Heart right ventricle (tissue), 16 donors: ENCODE measurements at regions not wholly inside any gene's neighbourhood (a gene's known extent, or its start where the extent isn't known, plus 50 kb on each side); places are given as distances from the start of the nearest gene placed in this dataset.
"Not testable (repeated sequence)": the region's sequence is repeated elsewhere in the genome, so short reads cannot be mapped to it uniquely, and the experiment has no call there.

Experiments used
- ATAC-seq, 8 donors: fragments of 200-7000 bp; cut with Tn5 transposase; one replicate each; pipeline ENCODE4 v1.9.1; 2020; ENCODE audit warnings: mild to moderate bottlenecking in 8 of 8, moderate library complexity in 8 of 8, moderate number of reproducible peaks in 1 of 8
- DNase-seq, 2 donors: peaks; one replicate each; pipeline ENCODE4 v3.0.0-alpha.2; 2020
- H3K27ac ChIP-seq, 10 donors: fragments of 200-600 bp; sonication (generic) in 2 of 10; one replicate each; pipeline versions ENCODE4 v1.5.0 to v1.8.0; 2020 to 2022; ENCODE audit warnings: mild to moderate bottlenecking in 3 of 10
- H3K27me3 ChIP-seq, 7 donors: fragments of 200-600 bp; one replicate each; pipeline ENCODE4 v1.8.0; 2021 to 2022; ENCODE audit warnings: mild to moderate bottlenecking in 2 of 7
- H3K36me3 ChIP-seq, 9 donors: fragments of 200-600 bp; sonication (generic) in 1 of 9; one replicate each; pipeline versions ENCODE4 v1.5.0 to v1.8.0; 2020 to 2022; ENCODE audit warnings: mild to moderate bottlenecking in 2 of 9
- H3K4me1 ChIP-seq, 9 donors: fragments of 200-600 bp; sonication (generic) in 1 of 9; one replicate each; pipeline versions ENCODE4 v1.5.0 to v1.8.0; 2020 to 2022; ENCODE audit warnings: mild to moderate bottlenecking in 4 of 9
- H3K4me3 ChIP-seq, 10 donors: fragments of 200-600 bp; sonication (generic) in 2 of 10; one replicate each; pipeline versions ENCODE4 v1.5.0 to v1.8.0; 2020 to 2022; ENCODE audit warnings: mild to moderate bottlenecking in 7 of 10, moderate library complexity in 2 of 10
- H3K9me3 ChIP-seq, 11 donors: fragments of 200-600 bp in 10 of 11; sonication (generic) in 2 of 11; one replicate each; pipeline versions ENCODE4 v1.5.0 to v1.8.0; 2013 to 2022; ENCODE audit warnings: mild to moderate bottlenecking in 2 of 11, control low read depth in 1 of 11, moderate library complexity in 1 of 11
- WGBS, 2 donors: extraction: QIAGEN DNeasy Blood & Tissue Kit; methylation state at CpG; one replicate each; pipeline ENCODE4 v1.1.7; 2013; ENCODE audit warnings: inconsistent platforms in 1 of 2; 5-methylcytosine and 5-hydroxymethylcytosine counted together
- intact Hi-C, 10 donors: fragments of 100-400 bp; cut with DNase I; formaldehyde crosslinking; loops; one replicate each; pipeline versions ENCODE4 v1.11.1 to v1.14.2; 2022
- TF ChIP-seq, protein P1 (sequence below), 9 donors: fragments of 200-600 bp; sonication (generic) in 2 of 9; IDR thresholded peaks; one replicate each; pipeline versions ENCODE4 v1.5.0 to v1.8.0; 2021 to 2022; ENCODE audit warnings: antibody characterized with exemption in 9 of 9, mild to moderate bottlenecking in 5 of 9, moderate library complexity in 1 of 9
- donor health status: Arrhythmogenic right ventricular cardiomyopathy.
- donor health status: ischemic (EF 13 %, LVEDD 7.1; RV severe dilation, severe dysfunction).
- donor health status: healthy with polysubstance abuse.
- donor health status: DM: no; HTN: yes; CAD: no.
- donor health status: DM: no; HTN: no; CAD: no.
- donor health status: ischemic (EF 25% LVEDD 6.9; RV normal size, moderate dysfunction).
- donor health status: ischemic (EF 25% LVEDD 5.7; RV mildly dilated, moderate dysfunction).
- donor health status: healthy.
- donor health status: DM: yes; HTN: yes; CAD: no.
- donor health status: Ischemic cardiomyopathy.
- donor health status: ischemic (EF 35%, LVEDD 5.7; RV mildly dilated, moderate dysfunction).
- donor health status: nonischemic (EF 11% LVEDD 7.7; RV severe dilation, severe dysfunction).
- donor health status: DM: yes; HTN: yes; CAD: no.
- donor health status: PGD.
- donor health status: ischemic (EF 29% LVEDD 5.4; RV normal size, mild dysfunction).
- donor health status: nonischemic (EF 23%, LVEDD 6.1; RV moderate dilation, normal function).

- intact Hi-C loops, DNase-seq, H3K4me3 ChIP-seq, H3K27me3 ChIP-seq, H3K36me3 ChIP-seq, H3K9me3 ChIP-seq: not testable (repeated sequence)
- peaks cover 0 to 19% (median 0%) of the 10 kb centered on the region in 9 donors for H3K4me1 ChIP-seq
- peak in 4 of 8 donors; percentile 35 to 84 (median 52) for ATAC-seq
- WGBS, 2 donors = 77 to 88% methylated on average over 9 to 10 of the region's 10 CpGs
- peak overlapping the region in 4 of 10 donors; percentile 23 to 59 (median 46) for H3K27ac ChIP-seq
Measured at GRCh38 chr2:111480016-111480625, 359.4 kb downstream of the BCL2L11 start.

DNA sequence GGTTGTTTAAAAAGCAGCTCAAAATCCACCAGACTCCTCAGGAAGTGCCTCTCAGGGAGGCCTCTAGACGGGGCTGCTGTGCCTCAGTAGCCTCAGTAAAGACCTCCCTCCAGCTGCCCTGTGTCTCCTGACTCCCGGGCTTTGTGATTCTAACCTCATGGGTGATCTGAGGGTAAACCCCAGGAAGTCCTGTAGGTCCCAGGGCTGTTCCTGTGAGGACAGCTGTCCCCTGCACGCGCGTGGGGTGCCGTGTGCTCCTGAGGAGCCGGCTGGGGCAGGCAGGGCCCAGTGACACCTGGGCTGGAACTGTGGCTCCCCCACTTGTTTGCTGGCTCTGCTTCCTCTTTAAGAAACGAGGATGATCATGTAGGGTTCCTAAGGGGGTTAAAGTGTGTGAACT is 359.9 kb downstream of the BCL2L11 start:
- H3K27me3 ChIP-seq, H3K36me3 ChIP-seq, H3K9me3 ChIP-seq, DNase-seq, intact Hi-C loops, H3K4me3 ChIP-seq: not testable (repeated sequence)
- 65 to 72% methylated on average over 8 of the region's 8 CpGs for WGBS, 2 donors
- Histone ChIP-seq H3K4me1 (peaks cover 0 to 19% (median 0%) of the 10 kb centered on the region in 9 donors), H3K27ac (peak overlapping the region in 5 of 10 donors; percentile 23 to 59 (median 36))
- peak in 7 of 8 donors; percentile 24 to 60 (median 37) for ATAC-seq
- TF ChIP-seq, protein P1, sequence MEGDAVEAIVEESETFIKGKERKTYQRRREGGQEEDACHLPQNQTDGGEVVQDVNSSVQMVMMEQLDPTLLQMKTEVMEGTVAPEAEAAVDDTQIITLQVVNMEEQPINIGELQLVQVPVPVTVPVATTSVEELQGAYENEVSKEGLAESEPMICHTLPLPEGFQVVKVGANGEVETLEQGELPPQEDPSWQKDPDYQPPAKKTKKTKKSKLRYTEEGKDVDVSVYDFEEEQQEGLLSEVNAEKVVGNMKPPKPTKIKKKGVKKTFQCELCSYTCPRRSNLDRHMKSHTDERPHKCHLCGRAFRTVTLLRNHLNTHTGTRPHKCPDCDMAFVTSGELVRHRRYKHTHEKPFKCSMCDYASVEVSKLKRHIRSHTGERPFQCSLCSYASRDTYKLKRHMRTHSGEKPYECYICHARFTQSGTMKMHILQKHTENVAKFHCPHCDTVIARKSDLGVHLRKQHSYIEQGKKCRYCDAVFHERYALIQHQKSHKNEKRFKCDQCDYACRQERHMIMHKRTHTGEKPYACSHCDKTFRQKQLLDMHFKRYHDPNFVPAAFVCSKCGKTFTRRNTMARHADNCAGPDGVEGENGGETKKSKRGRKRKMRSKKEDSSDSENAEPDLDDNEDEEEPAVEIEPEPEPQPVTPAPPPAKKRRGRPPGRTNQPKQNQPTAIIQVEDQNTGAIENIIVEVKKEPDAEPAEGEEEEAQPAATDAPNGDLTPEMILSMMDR (IDR thresholded peaks at IDR 0.05) = peak in 1 of 9 donors; percentile 20

DNA sequence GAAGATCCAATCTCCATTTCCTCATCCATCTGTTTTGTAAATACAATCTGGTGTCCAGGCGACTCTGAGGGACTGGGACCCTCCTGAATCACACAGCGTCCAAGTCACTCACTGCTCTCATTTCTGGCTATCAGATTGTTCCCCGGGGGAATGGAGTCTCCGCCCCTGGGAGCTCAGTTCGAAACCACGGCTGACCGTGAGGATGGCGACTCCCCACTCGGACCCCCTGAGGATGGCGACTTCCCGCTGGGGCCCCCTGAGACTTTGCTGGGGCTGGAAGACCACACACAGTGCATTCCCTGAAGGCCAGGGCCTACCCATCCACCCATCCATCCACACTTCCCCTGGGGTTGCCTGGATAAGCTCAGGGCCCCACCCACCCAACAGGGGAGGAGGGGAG is 360.5 kb downstream of the BCL2L11 start:
- H3K36me3 ChIP-seq, DNase-seq, H3K4me3 ChIP-seq, intact Hi-C loops, H3K27me3 ChIP-seq, H3K9me3 ChIP-seq: not testable (repeated sequence)
- Histone ChIP-seq H3K4me1 (peaks cover 0 to 19% (median 0%) of the 10 kb centered on the region in 9 donors), H3K27ac (peak overlapping the region in 1 of 10 donors; percentile 59)
- peak in 4 of 8 donors; percentile 33 to 50 (median 37) for ATAC-seq
- WGBS, 2 donors = 61 to 62% methylated on average over 9 to 10 of the region's 11 CpGs

DNA sequence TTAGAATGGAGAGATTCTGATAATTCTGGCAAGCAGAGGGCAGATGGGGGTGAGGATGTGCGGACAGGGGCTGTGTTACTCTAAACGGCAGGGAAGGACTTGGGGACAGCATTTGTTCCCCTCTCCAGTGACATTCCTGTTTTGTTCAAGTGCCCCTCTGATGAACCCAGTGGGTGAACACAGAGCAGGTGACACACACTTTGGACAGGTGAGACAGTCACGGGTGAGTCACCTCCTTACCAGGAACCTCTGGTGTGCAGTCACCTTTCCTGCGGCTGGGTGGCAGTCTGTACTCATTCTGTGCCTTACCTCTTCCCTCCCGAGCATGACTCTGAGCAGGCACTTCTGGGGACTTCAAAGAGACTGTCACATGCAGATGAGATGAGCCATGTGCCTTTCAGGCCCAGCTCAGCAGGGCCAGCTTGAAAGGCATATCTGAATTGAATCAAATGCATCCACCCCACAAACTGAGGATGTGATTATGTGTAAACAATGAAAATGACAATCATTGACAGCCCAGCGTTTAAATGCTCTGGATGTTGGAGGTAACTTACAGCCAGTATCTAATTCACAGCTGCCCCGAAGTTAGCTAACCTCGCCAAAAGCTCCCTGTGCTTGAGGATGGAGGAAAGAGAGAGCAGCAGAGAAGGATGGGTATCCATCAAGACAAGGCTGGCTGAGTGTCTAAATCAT is 362.4 kb downstream of the BCL2L11 start:
- H3K27me3 ChIP-seq, H3K4me3 ChIP-seq, intact Hi-C loops, H3K36me3 ChIP-seq, H3K27ac ChIP-seq, H3K9me3 ChIP-seq, DNase-seq: not testable (repeated sequence)
- WGBS, 2 donors = 73 to 87% methylated on average over 4 to 5 of the region's 8 CpGs
- TF ChIP-seq, protein P1 (IDR thresholded peaks at IDR 0.05) = peak in 1 of 9 donors; percentile 11
- peaks cover 0 to 12% (median 0%) of the 10 kb centered on the region in 9 donors for H3K4me1 ChIP-seq
- peak; percentile 44 to 72 (median 60) for ATAC-seq

GRCh38 chr2:111484097-111484496 is 363.4 kb downstream of the BCL2L11 start:
- ATAC-seq, intact Hi-C loops, DNase-seq: not testable (repeated sequence)

GRCh38 chr2:111485895-111486294 is 365.2 kb downstream of the BCL2L11 start:
- H3K4me3 ChIP-seq, H3K27me3 ChIP-seq, intact Hi-C loops, H3K9me3 ChIP-seq, H3K27ac ChIP-seq, ATAC-seq, H3K36me3 ChIP-seq, H3K4me1 ChIP-seq, DNase-seq: not testable (repeated sequence)
- WGBS, 2 donors = 89 to 100% methylated on average over 1 of the region's 1 CpG

More at GRCh38 chr2:111484097-111484496, 363.4 kb downstream of the BCL2L11 start:
- not testable (repeated sequence) for H3K27ac ChIP-seq, H3K9me3 ChIP-seq, H3K36me3 ChIP-seq, H3K4me3 ChIP-seq, H3K4me1 ChIP-seq, H3K27me3 ChIP-seq
- WGBS, 2 donors = 73 to 96% methylated on average over 1 of the region's 3 CpGs

DNA sequence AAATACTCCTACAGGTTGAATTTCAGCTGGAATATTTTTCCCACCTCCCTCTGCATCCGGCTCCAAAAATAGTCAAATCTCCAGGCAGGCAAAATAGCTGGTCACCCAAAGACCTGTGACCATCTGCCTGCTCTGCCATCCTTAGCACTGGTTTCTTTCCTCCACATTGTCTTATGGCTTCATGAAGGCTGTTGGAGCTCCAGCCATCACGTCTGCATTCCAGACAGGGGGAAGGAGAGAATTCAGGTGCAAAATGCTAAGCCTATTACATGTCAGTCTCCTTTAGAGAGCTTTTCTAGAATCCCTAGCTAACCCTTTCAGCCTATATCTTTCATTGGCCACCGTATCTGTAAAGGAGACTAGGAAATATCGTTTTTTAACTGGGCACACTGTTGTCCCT is 367.7 kb downstream of the BCL2L11 start:
- DNase-seq, intact Hi-C loops, H3K4me3 ChIP-seq, H3K27ac ChIP-seq, ATAC-seq, H3K9me3 ChIP-seq, H3K27me3 ChIP-seq, H3K36me3 ChIP-seq: not testable (repeated sequence)
- WGBS, 2 donors = 93 to 96% methylated on average over 3 to 4 of the region's 4 CpGs
- peaks cover 0 to 10% (median 0%) of the 10 kb centered on the region in 9 donors for H3K4me1 ChIP-seq

- H3K9me3 ChIP-seq, H3K27me3 ChIP-seq, H3K4me3 ChIP-seq, ATAC-seq, H3K36me3 ChIP-seq, DNase-seq, H3K27ac ChIP-seq, intact Hi-C loops: not testable (repeated sequence)
- no CpG with 5 or more reads among the region's 1 CpG for WGBS, 2 donors
- H3K4me1 ChIP-seq = peaks cover 0 to 11% (median 0%) of the 10 kb centered on the region in 9 donors
Measured at GRCh38 chr2:111489460-111489859, 368.7 kb downstream of the BCL2L11 start.

GRCh38 chr2:111491181-111491580 is 370.5 kb downstream of the BCL2L11 start:
- H3K27ac ChIP-seq, DNase-seq, H3K27me3 ChIP-seq, intact Hi-C loops, H3K9me3 ChIP-seq, H3K4me3 ChIP-seq, H3K36me3 ChIP-seq: not testable (repeated sequence)
- no CpG with 5 or more reads among the region's 3 CpGs for WGBS, 2 donors
- ATAC-seq = peak in 1 of 8 donors; percentile 41
- H3K4me1 ChIP-seq = peaks cover 0 to 21% (median 5%) of the 10 kb centered on the region in 9 donors
